Inferior parietal cortex (tissue), 1 donor: ENCODE measurements at regions not wholly inside any gene's neighbourhood (a gene's known extent, or its start where the extent isn't known, plus 50 kb on each side); places are given as distances from the start of the nearest gene placed in this dataset.
"Not testable (repeated sequence)": the region's sequence is repeated elsewhere in the genome, so short reads cannot be mapped to it uniquely, and the experiment has no call there.

ENCODE experiments used
- DNase-seq: peaks from one replicate; pipeline ENCODE4 v3.0.0-alpha.2; 2016; ENCODE audit errors: extremely low spot score

DNA sequence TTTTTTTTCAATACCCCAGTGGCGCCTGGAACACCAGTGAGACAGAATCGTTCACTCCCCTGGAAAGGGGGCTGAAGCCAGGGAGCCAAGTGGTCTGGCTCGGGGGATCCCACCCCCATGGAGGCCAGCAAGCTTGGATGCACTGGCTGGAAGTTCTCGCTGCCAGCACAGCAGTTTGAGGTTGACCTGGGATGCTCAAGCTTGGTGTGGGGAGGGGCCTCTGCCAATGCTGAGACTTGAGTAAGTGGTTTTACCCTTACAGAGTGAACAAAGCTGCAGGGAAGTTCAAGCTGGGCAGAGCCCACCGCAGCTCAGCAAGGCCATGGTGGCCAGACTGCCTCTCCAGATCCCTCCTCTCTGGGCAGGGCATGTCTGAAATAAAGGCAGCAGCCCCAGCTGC, 276.2 kb upstream of the CNTN6 start:
- no peak for DNase-seq

- no peak for DNase-seq
These were observed 258.1 kb upstream of the CNTN6 start for GRCh38 chr3:834679-835078.

DNA sequence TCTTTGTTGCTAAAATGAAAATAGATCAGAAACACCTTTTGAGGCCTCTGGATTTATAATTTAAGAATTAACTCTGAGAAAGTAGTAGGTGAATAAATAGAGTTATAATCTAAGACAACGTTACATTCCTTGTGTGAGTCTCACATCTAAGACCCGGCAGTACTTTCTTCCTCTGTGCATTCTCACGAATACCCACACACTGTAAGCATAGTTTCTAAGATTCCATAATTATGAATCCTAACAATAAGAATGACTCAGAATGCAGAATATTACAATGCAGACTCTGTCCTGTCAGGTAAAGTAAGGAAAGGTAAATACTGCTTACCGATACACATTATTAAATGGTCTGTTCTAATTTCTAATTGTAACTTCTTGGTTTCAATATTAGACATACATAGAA, 257.7 kb upstream of the CNTN6 start:
- DNase-seq = no peak

- DNase-seq = no peak
These were observed 252.8 kb upstream of the CNTN6 start for GRCh38 chr3:839981-840380.

GRCh38 chr3:851098-851790, 241.6 kb upstream of the CNTN6 start:
- DNase-seq = no peak

DNA sequence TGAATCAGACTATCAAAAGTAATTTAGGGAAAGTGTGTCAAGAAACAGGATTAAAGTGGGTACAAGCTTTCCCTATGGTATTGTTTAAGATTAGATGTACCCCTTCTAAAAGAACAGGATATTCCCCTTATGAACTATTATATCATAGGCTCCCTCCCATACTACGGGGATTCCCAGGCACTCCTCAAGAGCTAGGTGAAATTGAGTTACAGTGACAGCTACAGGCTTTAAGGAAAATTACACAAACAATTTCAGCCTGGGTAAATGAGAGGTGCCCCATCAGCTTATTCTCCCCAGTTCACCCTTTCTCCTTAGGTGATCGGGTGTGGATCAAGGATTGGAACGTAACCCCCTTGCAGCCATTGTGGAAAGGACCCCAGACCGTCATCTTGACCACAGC, 240.8 kb upstream of the CNTN6 start:
- no peak for DNase-seq

DNA sequence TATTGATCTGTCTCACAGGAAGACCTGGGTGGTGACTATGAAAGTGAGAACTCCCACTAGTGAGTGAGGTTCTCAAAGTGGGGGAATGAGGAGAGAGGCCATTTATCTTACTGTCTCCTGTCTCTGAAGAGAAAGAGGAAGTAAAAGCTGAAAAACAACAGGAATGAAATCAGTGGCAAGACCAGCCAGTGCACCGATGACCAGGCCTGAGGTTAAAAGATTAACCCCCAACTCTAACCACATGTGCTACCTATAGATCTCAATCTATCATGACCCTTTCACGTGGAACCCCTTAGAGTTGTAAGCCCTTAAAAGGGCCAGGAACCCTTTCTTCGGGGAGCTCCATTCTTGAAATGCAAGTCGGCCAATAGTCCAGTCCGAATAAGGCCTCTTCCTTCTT, 239.3 kb upstream of the CNTN6 start:
- no peak for DNase-seq

GRCh38 chr3:859135-859534, 233.7 kb upstream of the CNTN6 start:
- DNase-seq = no peak

DNA sequence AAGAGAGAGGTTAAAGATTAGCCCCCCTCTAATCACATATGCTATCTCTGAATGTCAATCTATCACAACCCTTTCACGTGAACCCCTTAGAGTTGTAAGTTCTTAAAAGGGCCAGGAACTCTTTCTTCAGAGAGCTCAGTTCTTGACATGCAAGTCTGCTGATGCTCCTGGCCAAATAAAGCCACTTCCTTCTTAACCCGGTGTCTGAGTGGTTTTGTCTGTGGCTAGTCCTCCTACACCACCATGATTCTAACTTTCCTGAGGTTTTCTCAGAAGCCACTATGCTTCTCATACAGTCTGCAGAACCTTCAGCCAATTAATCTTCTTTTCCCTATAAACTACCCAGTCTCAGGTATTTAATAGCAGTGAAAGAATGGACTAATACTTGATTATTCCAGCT, 231.1 kb upstream of the CNTN6 start:
- no peak for DNase-seq

DNA sequence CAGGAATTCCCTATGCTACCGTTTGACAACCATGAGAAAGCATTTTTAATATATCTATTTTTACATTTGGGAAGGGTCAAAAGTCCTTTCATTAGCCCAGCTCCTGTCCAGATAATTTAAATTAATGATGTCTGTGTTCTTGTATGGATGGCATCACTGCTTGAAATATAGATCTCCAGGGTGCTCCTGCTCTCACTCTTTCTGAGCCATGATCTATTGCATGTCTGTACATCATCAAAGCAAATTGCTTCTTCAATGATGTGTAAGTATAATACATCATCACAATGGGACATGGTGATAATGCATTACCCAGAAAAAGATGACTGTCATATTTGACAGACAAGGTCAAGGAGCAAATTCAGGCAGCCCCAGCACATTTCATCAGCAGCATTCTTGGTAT, 223.6 kb upstream of the CNTN6 start:
- no peak for DNase-seq

DNA sequence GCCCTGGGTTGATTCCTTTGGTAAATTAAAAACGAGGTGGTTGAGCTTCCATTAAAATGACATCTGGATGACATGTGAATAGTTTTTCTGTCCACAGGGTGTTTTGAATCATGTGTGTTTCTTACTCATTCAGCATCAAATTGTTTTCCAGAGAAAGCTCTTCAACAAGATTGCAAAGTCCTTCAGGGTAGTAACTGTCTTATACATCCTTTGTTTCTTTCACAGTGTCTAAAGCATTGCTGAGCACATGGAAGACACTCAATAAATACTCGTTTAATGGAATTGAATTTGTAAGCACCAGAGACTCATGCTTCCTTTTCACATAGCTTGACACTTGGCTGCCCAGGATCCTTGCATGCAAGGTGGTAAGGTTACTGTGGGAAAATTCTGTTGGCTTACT, 223.1 kb upstream of the CNTN6 start:
- DNase-seq = no peak

- DNase-seq = no peak
These were observed 221.2 kb upstream of the CNTN6 start for GRCh38 chr3:871651-872050.

GRCh38 chr3:877001-877400, 215.8 kb upstream of the CNTN6 start:
- no peak for DNase-seq

DNA sequence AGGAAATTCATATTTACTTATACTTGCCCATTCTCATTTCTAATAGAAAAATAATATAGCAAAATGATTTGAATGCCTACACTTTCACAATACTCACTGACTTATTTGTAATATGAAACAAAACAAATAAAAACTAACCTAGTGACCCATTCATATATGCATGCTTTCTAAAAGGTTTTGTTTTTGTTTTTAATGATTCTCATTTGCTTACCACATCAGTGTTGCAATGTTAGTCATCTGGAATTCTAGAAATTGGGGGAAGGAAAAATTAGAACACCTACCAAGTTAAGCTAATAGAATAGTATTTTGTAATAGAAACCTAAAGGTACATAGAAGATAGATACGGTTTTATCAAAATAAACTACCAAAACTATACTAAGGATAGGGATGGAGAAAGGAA, 214.1 kb upstream of the CNTN6 start:
- no peak for DNase-seq

DNA sequence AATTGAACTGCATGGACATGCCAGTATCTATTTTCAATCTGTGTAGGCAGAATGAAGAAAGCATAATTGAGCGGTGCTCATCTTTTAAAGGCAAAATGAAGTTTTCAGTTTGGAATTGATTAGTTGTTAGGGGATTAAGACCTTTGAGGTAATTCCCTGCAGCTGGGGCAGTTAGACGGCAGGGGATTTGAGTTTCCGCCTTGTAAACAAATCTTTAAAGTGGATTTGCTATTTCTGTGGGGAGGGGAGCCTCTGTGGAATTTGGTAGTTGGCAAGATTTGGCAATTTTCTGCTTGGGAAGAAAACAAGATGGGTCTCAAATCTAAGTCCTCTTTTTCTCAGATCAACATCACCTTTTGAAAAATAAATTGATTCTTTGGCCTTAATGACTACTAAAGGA, 212.5 kb upstream of the CNTN6 start:
- DNase-seq = no peak

DNA sequence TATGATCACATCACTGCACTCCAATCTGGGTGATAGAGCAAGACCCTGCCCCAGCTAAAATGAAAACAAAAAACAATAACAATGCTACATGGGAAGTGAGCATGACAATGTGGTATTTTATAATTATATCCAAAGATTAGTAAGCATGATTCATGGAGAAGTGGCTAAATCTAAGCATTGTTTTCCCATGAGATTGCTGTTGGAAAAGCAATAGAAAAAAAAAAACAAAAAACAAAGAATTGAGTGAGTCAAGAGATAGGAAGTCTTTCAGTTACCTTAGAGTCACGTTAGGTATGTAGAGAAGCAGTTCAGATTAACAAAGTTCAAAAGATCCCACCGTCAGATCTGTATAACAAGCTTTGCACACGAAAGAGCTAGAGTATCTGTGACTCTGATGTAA, 210.3 kb upstream of the CNTN6 start:
- no peak for DNase-seq

DNA sequence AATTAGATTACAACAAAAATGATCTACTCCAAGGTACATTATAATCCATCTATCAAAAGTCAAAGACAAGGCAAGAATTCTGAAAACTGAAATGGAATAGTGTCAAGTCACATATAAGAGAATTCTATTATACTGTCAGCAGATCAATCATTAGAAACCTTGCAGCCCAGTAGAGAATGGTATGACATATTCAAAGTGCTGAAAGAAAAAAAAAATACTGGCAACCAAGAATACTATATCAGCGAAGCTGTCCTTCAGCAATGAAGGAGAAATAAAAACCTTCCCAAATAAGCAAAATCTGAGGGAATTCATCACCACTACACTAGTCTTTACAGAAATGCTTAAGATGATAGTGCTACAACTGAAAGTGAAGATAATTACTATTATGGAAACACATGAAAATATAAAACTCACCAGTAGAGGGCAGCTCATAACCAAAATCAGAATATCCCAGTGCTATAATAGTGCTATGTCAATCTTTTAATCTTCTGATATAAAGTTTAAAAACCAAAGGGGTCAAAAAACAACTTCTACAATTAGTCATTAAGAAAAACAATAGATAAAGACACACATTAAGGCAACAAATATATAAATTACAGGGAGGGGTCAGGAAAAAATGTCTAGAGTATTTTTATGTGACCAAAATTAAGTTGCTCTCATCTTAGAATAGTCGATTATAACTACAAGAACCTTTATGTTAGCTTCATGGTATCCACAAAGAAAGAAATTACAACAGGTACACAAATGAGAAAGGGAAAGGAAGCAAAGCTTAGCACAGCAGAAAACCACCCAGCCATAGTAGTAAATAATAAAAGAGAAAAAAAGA, 190.7 kb upstream of the CNTN6 start:
- no peak for DNase-seq

DNA sequence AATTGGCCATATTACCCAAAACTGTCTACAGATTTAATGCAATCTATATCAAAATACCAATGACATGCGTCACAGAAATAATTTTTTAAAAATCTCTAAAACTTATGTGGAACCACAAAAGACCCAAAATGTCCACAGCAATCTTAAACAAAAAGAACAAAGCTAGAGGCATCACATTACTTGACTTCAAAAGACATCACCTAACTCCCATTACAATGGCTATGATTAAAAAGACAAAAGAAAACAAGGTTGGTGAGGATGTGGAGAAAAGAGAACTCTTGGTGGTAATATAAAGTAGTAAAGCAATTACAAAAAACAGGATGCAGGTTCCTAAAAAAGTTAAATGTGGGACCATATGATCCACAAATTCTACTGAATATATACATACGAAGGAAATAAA, 187.6 kb upstream of the CNTN6 start:
- no peak for DNase-seq

GRCh38 chr3:906739-907138, 186.1 kb upstream of the CNTN6 start:
- no peak for DNase-seq

DNA sequence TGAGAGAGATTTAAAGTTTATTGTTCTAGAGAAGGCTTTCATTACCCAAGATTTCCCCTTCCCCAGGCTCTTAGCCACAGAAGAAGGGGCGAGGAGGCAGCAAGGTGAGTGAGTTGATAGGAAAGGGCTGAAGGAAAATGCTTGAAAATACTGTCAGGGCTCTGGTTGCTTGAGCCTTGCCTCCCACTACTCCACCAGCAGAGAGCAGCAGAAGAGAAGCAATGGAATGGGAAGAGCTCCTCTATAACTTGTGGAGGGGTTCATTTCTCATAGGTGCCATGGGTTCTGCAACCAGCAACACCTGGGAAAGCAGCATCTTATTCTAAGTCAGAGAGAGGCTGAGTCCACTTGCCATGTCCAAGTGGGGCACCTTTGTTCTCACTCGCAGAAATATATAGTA, 184.0 kb upstream of the CNTN6 start:
- DNase-seq = no peak

DNA sequence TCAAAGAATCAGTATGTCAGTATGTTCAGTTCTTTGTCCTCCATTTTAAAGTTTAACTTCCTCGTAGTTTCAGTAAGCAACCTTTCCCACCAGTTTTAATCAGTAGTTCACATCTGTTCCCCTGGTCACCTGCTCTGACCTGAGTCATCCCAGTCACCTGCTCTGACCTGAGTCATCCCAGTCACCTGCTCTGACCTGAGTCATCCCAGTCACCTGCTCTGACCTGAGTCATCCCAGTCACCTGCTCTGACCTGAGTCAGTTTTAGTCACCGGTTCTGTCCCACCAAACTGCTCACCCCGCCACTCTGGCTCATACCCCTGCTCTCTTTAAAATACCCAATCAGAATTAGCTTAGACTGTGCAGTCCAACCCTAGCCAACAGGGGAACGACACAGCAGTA, 180.1 kb upstream of the CNTN6 start:
- not testable (repeated sequence) for DNase-seq

- DNase-seq = no peak
These were observed 169.5 kb upstream of the CNTN6 start for GRCh38 chr3:923161-923910.

GRCh38 chr3:930866-931265, 162.0 kb upstream of the CNTN6 start:
- DNase-seq = no peak
